ENCODE measurements at regions not wholly inside any gene's neighbourhood (a gene's known extent, or its start where the extent isn't known, plus 50 kb on each side); places are given as distances from the start of the nearest gene placed in this dataset.

DNA sequence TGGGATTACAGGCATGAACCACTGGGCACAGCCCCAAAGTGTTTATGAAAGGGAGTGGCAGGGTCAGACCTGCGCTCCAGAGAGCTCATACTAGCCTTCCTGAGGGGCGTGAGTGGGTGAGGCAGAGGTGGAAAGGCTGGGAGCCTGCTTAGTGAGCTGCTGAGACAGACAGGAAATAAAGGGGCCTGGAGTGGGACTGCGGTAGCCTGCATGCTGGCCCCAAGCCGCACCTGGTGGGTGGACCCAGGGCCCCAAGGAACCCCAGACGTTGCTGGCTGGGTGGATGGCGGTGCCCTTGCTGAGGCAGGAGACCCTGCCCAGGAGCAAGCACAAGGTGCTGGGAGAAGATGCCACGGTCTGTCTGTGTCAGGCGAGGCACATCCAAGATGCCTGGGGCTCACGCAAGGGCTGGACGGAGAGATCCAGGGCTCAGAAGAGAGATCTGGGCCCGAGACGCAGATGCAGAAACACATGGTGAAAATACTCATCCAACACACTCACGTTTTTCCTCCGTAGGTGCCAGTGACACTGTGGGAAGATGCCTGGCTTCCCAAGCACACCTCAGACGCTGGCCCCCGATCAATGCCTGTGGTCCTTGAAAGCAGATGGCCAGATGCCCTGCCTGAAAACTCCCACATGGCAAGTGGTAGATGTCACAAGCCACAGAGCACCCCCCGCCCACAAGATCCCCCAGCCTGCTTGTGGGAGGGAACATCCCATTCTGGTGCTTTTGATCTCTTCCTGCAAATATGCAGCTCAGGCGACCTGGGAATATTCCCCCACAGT lies 151.1 kb downstream of the GLI2 start:
- no peak for DNase-seq

DNA sequence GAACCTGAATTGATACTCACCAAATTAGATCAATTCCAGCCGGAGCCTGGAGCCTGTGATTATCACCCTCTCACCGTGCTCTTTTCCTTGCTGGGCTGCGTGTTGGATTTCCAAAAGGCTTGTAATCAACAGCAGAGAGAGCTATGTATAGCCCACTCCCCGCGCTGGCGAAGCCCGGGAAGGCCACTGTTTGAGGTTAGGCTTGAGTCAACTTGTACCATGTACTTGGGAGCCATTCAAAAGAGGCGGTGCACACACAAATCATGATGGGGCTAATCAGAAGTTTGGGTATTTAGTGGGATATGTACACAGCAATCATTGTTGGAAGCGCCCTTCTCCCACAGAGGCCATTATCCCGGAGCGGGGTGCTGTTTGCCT lies 151.6 kb downstream of the GLI2 start:
- no peak for DNase-seq

DNA sequence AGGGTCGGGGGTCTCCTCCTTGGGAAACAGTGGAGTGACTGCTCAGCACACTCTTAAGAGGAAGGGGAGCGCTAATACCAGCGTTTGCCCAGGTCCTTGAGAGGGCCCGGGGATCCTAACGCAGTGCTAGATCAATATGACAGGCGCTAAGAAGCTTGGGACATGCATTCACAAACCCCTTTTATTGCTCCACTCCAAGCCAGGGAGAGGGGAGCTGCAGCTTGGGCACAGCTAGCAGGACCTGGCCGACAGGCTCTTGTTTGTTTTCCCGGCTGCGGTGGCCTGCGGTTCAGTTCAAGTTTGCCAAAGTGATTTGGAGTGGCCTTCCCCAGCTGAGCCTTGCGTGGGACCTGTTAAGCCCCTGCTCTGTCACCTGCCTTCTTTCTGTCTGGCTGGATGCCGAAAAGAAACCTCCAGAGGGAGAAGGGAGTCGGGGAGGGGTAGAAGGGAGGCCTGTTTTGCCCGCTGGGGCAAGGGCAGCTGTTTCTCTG lies 152.1 kb downstream of the GLI2 start:
- DNase-seq: no peak

- no peak for DNase-seq
These were observed 153.2 kb downstream of the GLI2 start for GRCh38 chr2:120888851-120889250.

DNA sequence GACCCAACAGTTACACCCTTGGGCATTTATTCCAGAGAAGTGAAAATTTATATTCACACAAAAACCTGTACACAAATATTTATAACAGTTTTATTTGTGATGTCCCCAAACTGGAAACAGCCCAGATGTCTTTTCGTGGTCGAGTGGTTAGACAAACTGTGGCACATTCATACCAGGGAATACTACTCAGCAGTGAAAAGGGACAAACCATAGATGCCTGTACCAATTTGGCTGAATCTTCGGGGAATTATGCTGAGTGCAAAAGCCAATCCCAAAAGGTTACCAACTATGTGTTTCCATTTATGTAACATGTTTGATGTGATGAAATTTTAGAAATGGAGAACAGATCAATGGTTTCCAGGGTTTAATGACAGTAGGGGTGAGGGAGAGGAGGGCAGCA lies 154.3 kb downstream of the GLI2 start:
- DNase-seq: no peak

- no peak for DNase-seq
These were observed 155.1 kb downstream of the GLI2 start for GRCh38 chr2:120890566-120891360.

GRCh38 chr2:120892271-120892966 lies 156.8 kb downstream of the GLI2 start:
- DNase-seq: no peak

DNA sequence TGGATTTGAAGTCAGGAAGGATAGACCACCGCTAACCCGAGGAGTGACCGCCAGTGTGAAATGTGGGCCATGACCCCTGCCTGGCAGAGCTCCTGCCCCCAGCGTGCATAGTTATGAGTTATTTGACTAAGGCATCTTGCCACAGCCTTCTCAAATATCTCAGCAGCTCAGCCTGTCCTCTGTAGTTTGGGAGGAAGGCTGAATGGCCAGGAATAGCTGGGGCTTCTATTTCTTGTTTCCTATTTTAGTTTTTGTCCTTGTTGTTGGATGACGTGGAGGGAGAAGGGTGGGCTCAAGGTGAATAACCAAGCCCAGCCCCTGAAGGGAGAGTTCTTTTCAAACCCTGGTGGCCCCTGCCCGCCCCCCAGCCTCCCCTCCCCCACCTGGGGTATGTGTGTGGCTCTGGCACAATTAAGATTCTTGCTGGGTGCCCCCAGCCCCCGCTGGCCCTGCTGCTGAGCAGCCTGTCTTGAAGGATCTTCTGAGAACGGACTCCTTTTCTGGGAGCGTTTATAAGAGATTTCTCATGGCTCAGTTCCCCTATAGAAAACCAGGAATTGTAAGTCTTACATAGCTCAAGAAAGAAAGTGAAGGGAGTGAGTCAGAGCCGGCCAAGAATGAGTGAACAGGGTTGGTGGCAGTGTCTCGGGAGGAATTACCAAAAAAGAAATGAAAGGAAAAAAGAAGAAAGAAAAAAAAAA lies 157.4 kb downstream of the GLI2 start:
- no peak for DNase-seq

- DNase-seq: no peak
These were observed 158.3 kb downstream of the GLI2 start for GRCh38 chr2:120893811-120894584.

- no peak for DNase-seq
These were observed 159.3 kb downstream of the GLI2 start for GRCh38 chr2:120894966-120895365.

DNA sequence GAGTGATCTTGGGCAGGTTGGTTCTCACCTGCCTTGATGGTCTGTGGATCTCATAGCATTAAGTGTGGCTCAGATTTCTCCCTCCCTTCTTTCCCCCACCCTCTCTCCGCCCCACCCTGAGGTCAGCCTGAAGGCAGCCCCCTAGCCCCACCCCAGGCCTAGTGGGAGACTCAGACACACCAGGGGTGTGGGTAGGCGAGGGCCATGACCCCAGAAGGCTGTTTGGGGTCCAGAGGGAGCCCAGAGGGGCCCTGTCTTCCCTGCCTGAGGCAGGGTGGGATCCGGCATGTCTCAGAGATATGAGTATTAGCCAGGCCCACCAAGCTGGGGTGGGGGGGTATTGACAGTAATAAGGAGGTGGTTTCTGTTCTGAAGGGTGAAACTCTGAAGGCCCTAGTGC lies 160.5 kb downstream of the GLI2 start:
- no peak for DNase-seq

DNA sequence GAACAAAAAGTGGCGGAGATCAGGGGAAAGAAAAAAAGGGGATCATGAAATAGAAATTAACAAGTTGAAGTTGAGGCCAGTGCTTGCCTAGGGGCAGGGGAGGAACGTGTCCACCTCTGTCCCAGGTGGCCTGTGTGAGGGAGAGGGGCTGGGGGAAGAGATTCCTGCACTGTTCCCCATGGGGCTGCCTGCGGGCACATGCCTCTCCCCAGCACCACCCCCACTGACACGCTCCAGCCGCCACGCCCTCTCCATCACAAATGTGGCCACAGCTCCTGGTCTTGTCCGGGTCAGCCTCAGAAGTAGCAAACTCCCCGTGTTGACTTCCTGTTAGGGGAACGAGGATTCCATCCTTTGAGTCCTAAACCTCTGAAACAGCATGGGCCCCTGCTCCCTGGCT lies 161.2 kb downstream of the GLI2 start:
- DNase-seq: no peak

GRCh38 chr2:120897399-120897798 lies 161.7 kb downstream of the GLI2 start:
- no peak for DNase-seq

DNA sequence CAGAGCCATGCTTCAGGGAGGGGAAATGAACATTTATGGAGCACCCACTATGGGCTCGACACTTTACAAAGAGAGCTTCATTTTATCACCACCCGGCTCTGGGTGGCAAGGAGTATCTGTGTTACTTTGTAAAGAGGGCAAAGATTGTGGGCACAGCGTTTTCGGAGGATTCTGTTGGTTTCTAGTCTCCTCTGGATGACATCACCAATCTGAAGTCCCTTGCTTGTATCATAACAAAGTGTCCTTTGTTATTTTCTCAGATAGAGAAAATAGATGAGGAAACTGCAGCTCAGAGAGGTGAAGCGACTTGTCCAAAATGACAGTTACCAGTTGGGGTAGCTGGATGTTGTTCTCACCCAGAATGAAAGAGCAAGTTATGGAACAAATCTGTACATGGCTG lies 162.8 kb downstream of the GLI2 start:
- no peak for DNase-seq

DNA sequence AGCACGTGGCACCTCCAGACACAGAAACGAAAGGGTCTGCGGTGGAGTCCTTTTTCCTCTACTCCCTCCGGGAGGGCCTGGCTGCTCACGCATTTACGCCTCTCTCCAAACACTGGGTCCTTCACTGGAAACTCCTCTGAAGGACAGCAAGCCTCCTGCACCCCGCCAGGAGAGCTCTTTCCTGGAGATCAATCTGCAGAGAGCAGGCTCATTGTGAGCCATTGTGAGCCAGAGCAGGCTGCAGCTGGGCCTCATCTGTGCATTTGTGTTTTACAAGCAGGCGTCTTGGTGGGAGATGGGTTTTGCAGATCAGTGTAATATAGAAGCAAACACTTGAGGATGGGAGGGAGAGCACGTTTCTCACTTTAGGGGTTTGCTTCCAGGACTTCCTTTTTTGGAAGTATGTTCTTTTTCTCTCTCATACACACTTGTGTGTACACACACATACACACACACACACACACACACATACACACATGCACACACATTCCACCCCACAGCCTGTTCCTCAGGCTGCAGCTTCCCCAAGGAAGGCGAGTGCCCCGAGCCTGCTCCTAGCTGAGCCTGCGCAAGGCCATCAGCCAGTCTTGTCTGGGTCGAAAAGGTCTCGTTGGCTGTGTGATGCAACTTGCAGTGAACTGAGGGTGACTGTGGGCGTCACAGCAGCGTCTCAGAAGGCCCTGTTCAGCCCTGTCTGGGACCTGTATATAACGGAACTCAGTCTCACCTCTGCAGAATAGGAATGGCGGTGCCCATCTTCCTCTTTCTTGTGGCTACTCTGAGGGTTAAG lies 163.5 kb downstream of the GLI2 start:
- DNase-seq: no peak

DNA sequence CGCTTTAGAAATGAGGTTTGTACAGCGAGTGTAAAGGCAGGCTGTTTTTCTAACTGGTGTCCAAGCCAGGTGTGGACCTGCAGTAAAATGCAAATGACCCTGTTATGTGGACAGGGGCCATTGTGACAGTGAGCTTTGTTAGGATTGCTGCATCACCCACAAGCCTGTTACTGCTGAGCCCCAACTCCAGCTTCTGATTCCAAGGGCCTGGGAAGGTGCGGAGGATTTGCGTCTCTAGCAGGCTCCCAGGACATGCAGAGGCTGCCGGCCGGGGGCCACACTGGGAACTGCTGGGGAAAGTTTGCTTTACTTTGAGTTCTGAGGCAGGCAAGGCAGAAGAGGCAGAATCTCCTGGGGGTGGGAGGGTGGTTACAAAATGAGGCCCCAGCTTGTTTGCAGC lies 164.1 kb downstream of the GLI2 start:
- no peak for DNase-seq

- DNase-seq: no peak
These were observed 165.5 kb downstream of the GLI2 start for GRCh38 chr2:120901201-120901600.

DNA sequence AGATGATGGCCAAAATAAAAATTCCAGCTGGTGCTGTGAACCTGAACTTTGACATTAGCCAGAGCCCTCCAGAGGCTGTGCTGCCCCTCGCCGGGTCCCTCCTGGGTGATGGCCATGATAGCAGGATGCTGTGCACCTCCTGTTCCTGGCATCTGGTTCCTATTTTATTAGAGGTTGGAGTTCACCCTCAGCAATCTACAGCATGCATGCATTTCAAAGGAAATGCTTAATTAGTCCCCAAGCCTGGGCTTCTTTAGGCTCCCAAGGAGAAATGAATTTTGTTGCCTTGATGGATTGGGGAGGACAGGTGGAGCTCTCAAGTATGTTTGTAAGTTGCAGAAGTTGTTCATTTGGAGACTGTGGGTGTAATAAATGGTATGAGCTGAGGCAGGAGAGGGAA lies 166.9 kb downstream of the GLI2 start:
- no peak for DNase-seq

DNA sequence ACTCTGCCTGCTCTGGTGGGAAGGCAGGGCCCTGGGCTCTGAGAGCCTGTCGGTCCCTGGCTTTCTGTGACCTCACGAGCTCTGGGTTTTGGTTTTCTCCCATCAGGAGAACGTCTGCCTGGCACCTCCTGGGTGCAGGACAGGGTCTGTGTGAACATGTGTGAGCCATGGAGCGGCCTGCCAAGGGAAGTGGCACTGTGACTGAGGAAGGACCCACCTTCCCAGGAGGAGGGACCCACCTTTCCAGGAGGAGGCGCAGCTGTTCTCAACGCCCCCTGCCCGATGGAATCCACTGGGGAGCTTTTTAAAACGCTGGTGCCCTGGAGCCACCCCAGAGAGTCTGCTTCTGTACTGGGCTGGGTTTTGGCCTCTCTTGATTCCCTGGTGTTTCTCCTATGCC lies 168.7 kb downstream of the GLI2 start:
- no peak for DNase-seq

DNA sequence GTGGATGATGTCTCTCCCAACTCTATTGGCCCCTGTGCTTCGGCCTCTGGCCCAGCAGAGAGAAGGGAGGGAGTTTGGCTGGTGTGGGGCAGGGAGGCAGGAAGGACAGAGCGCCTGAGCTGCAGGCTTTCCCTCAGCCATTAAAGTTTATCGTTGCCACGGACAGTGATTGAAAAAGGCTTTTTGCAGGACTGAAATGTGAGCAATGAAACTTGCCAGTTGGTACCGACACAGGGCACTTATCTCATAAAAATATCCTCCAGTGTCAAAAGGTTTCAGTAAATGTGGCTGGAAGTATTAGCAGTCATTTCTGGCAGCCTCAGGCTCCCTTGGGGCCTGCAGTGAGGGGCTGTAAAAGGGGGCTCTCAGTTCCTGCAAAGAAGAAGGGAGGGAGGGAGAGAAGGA lies 169.2 kb downstream of the GLI2 start:
- DNase-seq: no peak

- no peak for DNase-seq
These were observed 169.6 kb downstream of the GLI2 start for GRCh38 chr2:120905298-120905697.

Data from CD4-positive, alpha-beta T cell treated with Interleukin-1 beta for 1 hour (primary cell).